IPS-18a (cell line): ENCODE measurements at regions not wholly inside any gene's neighbourhood (a gene's known extent, or its start where the extent isn't known, plus 50 kb on each side); places are given as distances from the start of the nearest gene placed in this dataset.
"Not testable (repeated sequence)": the region's sequence is repeated elsewhere in the genome, so short reads cannot be mapped to it uniquely, and the experiment has no call there.

Source experiments
- H3K27ac ChIP-seq: one replicate; pipeline ENCODE4 v1.5.1; 2013; ENCODE audit warnings: low read length
- H3K27me3 ChIP-seq: one replicate; pipeline ENCODE4 v1.6.1; 2013; ENCODE audit warnings: mild to moderate bottlenecking, low read length; ENCODE audit not compliant: control insufficient read depth, insufficient read depth
- H3K36me3 ChIP-seq: one replicate; pipeline ENCODE4 v1.6.1; 2013; ENCODE audit warnings: low read depth, low read length; ENCODE audit not compliant: control insufficient read depth
- H3K4me1 ChIP-seq: one replicate; pipeline ENCODE4 v1.6.1; 2013; ENCODE audit warnings: low read depth, low read length; ENCODE audit not compliant: control insufficient read depth
- H3K4me3 ChIP-seq: one replicate; pipeline ENCODE4 v1.5.1; 2013; ENCODE audit warnings: low read length
- H3K9ac ChIP-seq: one replicate; pipeline ENCODE4 v1.6.1; 2013; ENCODE audit warnings: mild to moderate bottlenecking, low read length, moderate library complexity
- H3K9me3 ChIP-seq: one replicate; pipeline ENCODE4 v1.6.1; 2013; ENCODE audit warnings: low read depth, low read length; ENCODE audit not compliant: control insufficient read depth

DNA sequence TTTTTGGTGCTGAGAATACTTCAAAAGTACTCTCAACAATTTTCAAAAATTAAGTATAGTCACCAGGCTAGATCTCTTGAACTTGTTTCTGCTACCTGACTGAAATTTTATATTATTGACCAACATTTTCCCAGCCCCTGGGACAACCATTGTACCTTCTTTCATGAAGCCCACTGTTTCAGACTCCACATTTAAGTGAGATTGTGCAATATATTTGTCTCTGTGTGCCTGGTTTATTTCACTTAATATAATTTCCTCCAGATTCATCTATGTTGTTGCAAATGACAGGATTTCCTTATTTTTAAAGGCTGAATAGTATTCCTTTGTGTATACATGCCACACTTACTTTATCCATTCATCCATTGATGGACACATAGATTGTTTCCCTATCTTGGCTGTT lies 354.2 kb upstream of the VRK2 start:
- H3K9me3 ChIP-seq: no peaks in the 10 kb centered on the region
- H3K9ac ChIP-seq: no peak overlapping the region
- H3K4me1 ChIP-seq: peaks cover 8% of the 10 kb centered on the region
- no peak overlapping the region for H3K4me3 ChIP-seq
- no peak overlapping the region for H3K27ac ChIP-seq
- H3K27me3 ChIP-seq: no peaks in the 10 kb centered on the region
- no peaks in the 10 kb centered on the region for H3K36me3 ChIP-seq

DNA sequence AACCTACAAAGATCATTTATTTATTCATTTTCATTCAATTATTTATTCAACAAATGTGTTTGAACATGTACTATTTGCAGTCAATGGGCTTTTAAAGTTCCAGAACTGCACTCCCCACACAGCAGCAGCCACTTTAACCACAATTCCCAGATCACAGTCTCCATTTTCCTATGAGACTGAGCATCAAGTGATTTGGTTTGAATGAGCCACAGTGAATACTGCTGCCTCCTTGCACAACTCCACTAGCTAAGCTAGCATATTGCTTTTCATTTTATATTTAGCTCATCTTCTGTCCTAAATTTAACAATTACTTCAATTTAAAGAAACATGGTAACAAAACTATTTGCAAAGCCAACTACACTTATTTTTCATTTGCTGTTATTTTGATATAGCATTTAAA lies 353.4 kb upstream of the VRK2 start:
- no peak overlapping the region for H3K9ac ChIP-seq
- H3K4me1 ChIP-seq: peaks cover 8% of the 10 kb centered on the region
- H3K27ac ChIP-seq: no peak overlapping the region
- no peaks in the 10 kb centered on the region for H3K27me3 ChIP-seq
- H3K36me3 ChIP-seq: no peaks in the 10 kb centered on the region
- no peak overlapping the region for H3K4me3 ChIP-seq
- H3K9me3 ChIP-seq: no peaks in the 10 kb centered on the region

- Histone ChIP-seq H3K4me1 (peaks cover 8% of the 10 kb centered on the region), H3K4me3 (no peak overlapping the region), H3K27me3 (no peaks in the 10 kb centered on the region), H3K27ac (no peak overlapping the region), H3K9me3 (no peaks in the 10 kb centered on the region), H3K9ac (no peak overlapping the region), H3K36me3 (no peaks in the 10 kb centered on the region)
Observed at GRCh38 chr2:57693965-57694364, 352.6 kb upstream of the VRK2 start.

DNA sequence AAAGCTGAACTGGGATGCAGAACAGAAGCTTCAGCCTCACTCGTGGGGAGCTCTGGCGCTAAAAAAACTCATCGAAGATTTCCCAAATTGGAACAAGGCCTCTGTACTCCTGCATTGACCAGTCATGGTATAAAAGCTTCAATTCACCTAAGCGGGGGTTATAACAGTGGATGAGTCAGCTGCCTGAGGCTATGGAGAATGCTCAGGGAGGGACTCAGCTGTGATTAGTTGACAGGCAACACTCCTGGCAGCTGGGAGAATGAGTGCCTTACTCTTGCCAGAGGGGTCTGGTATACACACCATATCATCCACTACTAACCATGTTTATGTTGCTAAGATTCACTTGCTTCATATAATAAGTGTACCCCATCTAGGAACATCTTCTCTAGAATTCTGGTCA lies 350.6 kb upstream of the VRK2 start:
- Histone ChIP-seq H3K9me3 (no peaks in the 10 kb centered on the region), H3K4me3 (no peak overlapping the region), H3K27me3 (no peaks in the 10 kb centered on the region), H3K36me3 (no peaks in the 10 kb centered on the region), H3K27ac (no peak overlapping the region), H3K4me1 (peaks cover 11% of the 10 kb centered on the region), H3K9ac (no peak overlapping the region)

- no peak overlapping the region for H3K27ac ChIP-seq
- H3K9me3 ChIP-seq: no peaks in the 10 kb centered on the region
- H3K4me1 ChIP-seq: peaks cover 17% of the 10 kb centered on the region
- no peaks in the 10 kb centered on the region for H3K27me3 ChIP-seq
- no peaks in the 10 kb centered on the region for H3K36me3 ChIP-seq
- H3K9ac ChIP-seq: no peak overlapping the region
- no peak overlapping the region for H3K4me3 ChIP-seq
Observed at GRCh38 chr2:57698392-57698791, 348.2 kb upstream of the VRK2 start.

GRCh38 chr2:57698935-57699449 lies 347.6 kb upstream of the VRK2 start:
- no peak overlapping the region for H3K27ac ChIP-seq
- no peaks in the 10 kb centered on the region for H3K36me3 ChIP-seq
- no peaks in the 10 kb centered on the region for H3K27me3 ChIP-seq
- H3K4me3 ChIP-seq: no peak overlapping the region
- no peak overlapping the region for H3K9ac ChIP-seq
- H3K9me3 ChIP-seq: no peaks in the 10 kb centered on the region
- peaks cover 13% of the 10 kb centered on the region for H3K4me1 ChIP-seq

- Histone ChIP-seq H3K4me3 (peak overlapping the region; percentile 14), H3K27me3 (no peaks in the 10 kb centered on the region), H3K27ac (peak overlapping the region; percentile 34), H3K36me3 (no peaks in the 10 kb centered on the region), H3K4me1 (peaks cover 9% of the 10 kb centered on the region), H3K9ac (no peak overlapping the region), H3K9me3 (no peaks in the 10 kb centered on the region)
Observed at GRCh38 chr2:57701391-57701791, 345.2 kb upstream of the VRK2 start.

DNA sequence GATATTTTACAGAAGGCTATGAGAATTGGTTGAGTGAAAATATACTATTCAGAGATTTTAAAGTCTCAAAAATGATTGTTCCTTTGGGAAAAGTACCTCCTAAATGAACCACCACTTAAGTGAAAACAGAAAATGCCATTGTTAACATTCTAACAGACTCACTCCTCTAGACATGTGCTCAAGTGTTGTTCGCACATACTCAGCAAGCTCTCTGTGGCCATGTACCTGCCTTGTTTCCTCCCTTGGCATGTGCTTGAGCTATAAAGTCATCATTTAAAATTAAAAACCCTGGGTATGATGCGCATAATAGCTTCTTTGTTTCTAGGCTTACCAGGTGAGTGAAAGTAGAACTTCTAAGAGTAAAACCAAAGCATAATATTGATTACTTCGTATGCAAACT lies 343.2 kb upstream of the VRK2 start:
- no peak overlapping the region for H3K4me3 ChIP-seq
- H3K36me3 ChIP-seq: no peaks in the 10 kb centered on the region
- H3K9me3 ChIP-seq: no peaks in the 10 kb centered on the region
- H3K27me3 ChIP-seq: no peaks in the 10 kb centered on the region
- H3K4me1 ChIP-seq: peaks cover 9% of the 10 kb centered on the region
- no peak overlapping the region for H3K9ac ChIP-seq
- H3K27ac ChIP-seq: no peak overlapping the region

DNA sequence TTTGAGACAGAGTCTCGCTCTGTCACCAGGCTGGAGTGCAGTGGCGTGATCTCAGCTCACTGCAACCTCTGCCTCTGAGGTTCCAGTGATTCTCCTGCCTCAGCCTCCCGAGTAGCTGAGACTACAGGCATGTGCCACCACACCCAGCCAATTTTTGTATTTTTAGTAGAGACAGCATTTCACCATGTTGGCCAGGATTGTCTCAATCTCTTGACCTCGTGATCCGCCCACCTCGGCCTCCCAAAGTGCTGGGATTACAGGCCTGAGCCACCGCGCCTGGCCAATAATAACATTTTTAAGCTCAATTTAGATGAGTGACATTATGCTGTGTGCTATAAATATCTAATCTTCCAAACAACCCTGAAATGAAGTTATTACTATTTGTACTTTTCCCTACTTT lies 338.8 kb upstream of the VRK2 start:
- H3K9me3 ChIP-seq, H3K27ac ChIP-seq, H3K9ac ChIP-seq, H3K27me3 ChIP-seq, H3K36me3 ChIP-seq, H3K4me3 ChIP-seq: not testable (repeated sequence)
- peaks cover 25% of the 10 kb centered on the region for H3K4me1 ChIP-seq

- H3K4me1 ChIP-seq: peaks cover 25% of the 10 kb centered on the region
- no peaks in the 10 kb centered on the region for H3K36me3 ChIP-seq
- no peaks in the 10 kb centered on the region for H3K27me3 ChIP-seq
- no peak overlapping the region for H3K4me3 ChIP-seq
- H3K9me3 ChIP-seq: no peaks in the 10 kb centered on the region
- no peak overlapping the region for H3K27ac ChIP-seq
- H3K9ac ChIP-seq: no peak overlapping the region
Observed at GRCh38 chr2:57711991-57712390, 334.6 kb upstream of the VRK2 start.

GRCh38 chr2:57720728-57721627 lies 325.6 kb upstream of the VRK2 start:
- Histone ChIP-seq H3K27ac (no peak overlapping the region), H3K9me3 (no peaks in the 10 kb centered on the region), H3K27me3 (no peaks in the 10 kb centered on the region), H3K36me3 (no peaks in the 10 kb centered on the region), H3K9ac (no peak overlapping the region), H3K4me3 (peak overlapping the region; percentile 11), H3K4me1 (no peaks in the 10 kb centered on the region)

DNA sequence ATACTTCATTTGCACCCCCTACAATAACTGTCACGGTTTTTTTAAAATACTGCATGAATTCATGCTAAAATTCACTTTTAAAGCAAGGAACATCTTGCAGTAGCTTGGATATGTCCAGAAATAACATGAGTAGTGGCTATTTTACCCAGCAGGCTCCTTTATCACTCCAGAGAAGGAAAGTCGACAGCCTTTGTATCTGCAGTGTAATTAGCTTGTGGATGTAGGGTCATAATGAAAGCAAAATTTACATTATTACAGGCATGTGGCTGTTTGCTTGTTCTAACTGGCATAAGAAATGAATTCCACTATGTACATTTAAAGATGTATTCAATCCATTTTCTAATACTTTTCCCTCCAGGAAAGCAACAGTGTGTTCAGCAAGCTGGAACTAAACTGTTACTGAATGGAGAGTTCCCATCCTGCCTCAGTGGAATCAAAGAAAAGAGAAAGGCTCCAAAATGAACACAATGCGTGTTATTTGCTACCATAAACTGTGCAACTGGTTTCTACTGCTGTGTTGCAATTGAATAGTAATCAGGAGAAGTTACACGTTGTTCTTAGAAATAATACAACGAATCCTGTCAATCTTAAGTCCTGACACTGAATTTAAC lies 321.2 kb upstream of the VRK2 start:
- Histone ChIP-seq H3K27me3 (no peaks in the 10 kb centered on the region), H3K36me3 (no peaks in the 10 kb centered on the region), H3K4me1 (no peaks in the 10 kb centered on the region)

More for the DNA sequence above, 321.2 kb upstream of the VRK2 start:
- H3K9me3 ChIP-seq: no peaks in the 10 kb centered on the region
- no peak overlapping the region for H3K27ac ChIP-seq
- no peak overlapping the region for H3K4me3 ChIP-seq
- no peak overlapping the region for H3K9ac ChIP-seq
